ENCODE measurements at regions not wholly inside any gene's neighbourhood (a gene's known extent, or its start where the extent isn't known, plus 50 kb on each side); places are given as distances from the start of the nearest gene placed in this dataset.

DNA sequence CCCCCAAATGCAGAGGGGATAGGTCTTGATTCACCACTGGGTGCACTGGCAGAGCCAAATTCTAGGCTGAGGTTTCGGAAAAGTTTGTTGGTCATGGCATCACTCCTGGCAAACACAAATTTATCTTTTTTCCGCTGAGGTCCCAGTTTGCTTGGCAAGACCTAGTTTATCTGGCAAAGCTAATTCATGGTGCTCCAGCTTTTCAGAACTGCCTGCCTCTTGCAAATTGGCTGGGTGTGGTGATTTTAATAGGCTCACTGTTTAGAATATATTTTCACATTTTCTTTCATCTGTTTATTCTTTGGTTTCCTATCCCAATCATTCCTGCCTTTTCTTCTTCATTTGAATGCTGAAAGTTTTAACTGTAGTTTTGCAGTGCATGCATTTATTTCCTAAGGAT, 50.5 kb upstream of the MAMDC2 start:
- no peak for TF ChIP-seq FOXA1 (IDR thresholded peaks at IDR 0.05)
- TF ChIP-seq SP1 (IDR thresholded peaks at IDR 0.05) = no peak
- TF ChIP-seq, protein P1, sequence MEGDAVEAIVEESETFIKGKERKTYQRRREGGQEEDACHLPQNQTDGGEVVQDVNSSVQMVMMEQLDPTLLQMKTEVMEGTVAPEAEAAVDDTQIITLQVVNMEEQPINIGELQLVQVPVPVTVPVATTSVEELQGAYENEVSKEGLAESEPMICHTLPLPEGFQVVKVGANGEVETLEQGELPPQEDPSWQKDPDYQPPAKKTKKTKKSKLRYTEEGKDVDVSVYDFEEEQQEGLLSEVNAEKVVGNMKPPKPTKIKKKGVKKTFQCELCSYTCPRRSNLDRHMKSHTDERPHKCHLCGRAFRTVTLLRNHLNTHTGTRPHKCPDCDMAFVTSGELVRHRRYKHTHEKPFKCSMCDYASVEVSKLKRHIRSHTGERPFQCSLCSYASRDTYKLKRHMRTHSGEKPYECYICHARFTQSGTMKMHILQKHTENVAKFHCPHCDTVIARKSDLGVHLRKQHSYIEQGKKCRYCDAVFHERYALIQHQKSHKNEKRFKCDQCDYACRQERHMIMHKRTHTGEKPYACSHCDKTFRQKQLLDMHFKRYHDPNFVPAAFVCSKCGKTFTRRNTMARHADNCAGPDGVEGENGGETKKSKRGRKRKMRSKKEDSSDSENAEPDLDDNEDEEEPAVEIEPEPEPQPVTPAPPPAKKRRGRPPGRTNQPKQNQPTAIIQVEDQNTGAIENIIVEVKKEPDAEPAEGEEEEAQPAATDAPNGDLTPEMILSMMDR (IDR thresholded peaks at IDR 0.05; ENCODE audit: low read depth, low read length, missing input control) = no peak
- no peak for TF ChIP-seq EGR1 (IDR thresholded peaks at IDR 0.05; ENCODE audit: low read depth in 2 of 2)
- TF ChIP-seq TAF1 (conservative IDR thresholded peaks at IDR 0.05) = no peak

All from liver (tissue), 3 donors.